ENCODE measurements at regions not wholly inside any gene's neighbourhood (a gene's known extent, or its start where the extent isn't known, plus 50 kb on each side); places are given as distances from the start of the nearest gene placed in this dataset.

GRCh38 chr3:99021466-99021865, 120.0 kb upstream of the DCBLD2 start:
- H3K9me3 ChIP-seq (ENCODE audit: control insufficient read depth, insufficient read depth, low read length) = no peaks in the 10 kb centered on the region
- no peaks in the 10 kb centered on the region for H3K36me3 ChIP-seq (ENCODE audit: control insufficient read depth, insufficient read depth, low read length)
- H3K4me3 ChIP-seq (ENCODE audit: low read length) = no peak overlapping the region
- WGBS (ENCODE audit: insufficient coverage, insufficient read length) = no CpG with 5 or more reads among the region's 1 CpG
- DNase-seq (ENCODE audit: low read depth, low spot score) = no peak
- H3K27me3 ChIP-seq (ENCODE audit: control insufficient read depth, insufficient read depth, low read length) = no peaks in the 10 kb centered on the region
- H3K4me1 ChIP-seq (ENCODE audit: control insufficient read depth, insufficient read depth, low read length) = no peaks in the 10 kb centered on the region
- no peak overlapping the region for H3K27ac ChIP-seq (ENCODE audit: low read length)

- Histone ChIP-seq H3K4me3 (ENCODE audit: low read length) (no peak overlapping the region), H3K27me3 (ENCODE audit: control insufficient read depth, insufficient read depth, low read length) (no peaks in the 10 kb centered on the region), H3K4me1 (ENCODE audit: control insufficient read depth, insufficient read depth, low read length) (no peaks in the 10 kb centered on the region), H3K9me3 (ENCODE audit: control insufficient read depth, insufficient read depth, low read length) (no peaks in the 10 kb centered on the region), H3K27ac (ENCODE audit: low read length) (no peak overlapping the region), H3K36me3 (ENCODE audit: control insufficient read depth, insufficient read depth, low read length) (no peaks in the 10 kb centered on the region)
- no peak for DNase-seq (ENCODE audit: low read depth, low spot score)
- WGBS (ENCODE audit: insufficient coverage, insufficient read length) = no CpG with 5 or more reads among the region's 1 CpG
Measured at GRCh38 chr3:99016452-99016851, 115.0 kb upstream of the DCBLD2 start.

GRCh38 chr3:99013777-99014315, 112.4 kb upstream of the DCBLD2 start:
- no peaks in the 10 kb centered on the region for H3K9me3 ChIP-seq (ENCODE audit: control insufficient read depth, insufficient read depth, low read length)
- no peak for DNase-seq (ENCODE audit: low read depth, low spot score)
- H3K36me3 ChIP-seq (ENCODE audit: control insufficient read depth, insufficient read depth, low read length) = no peaks in the 10 kb centered on the region
- no CpG with 5 or more reads among the region's 3 CpGs for WGBS (ENCODE audit: insufficient coverage, insufficient read length)
- H3K27me3 ChIP-seq (ENCODE audit: control insufficient read depth, insufficient read depth, low read length) = no peaks in the 10 kb centered on the region
- H3K27ac ChIP-seq (ENCODE audit: low read length) = no peak overlapping the region
- no peaks in the 10 kb centered on the region for H3K4me1 ChIP-seq (ENCODE audit: control insufficient read depth, insufficient read depth, low read length)
- no peak overlapping the region for H3K4me3 ChIP-seq (ENCODE audit: low read length)

GRCh38 chr3:99013077-99013476, 111.6 kb upstream of the DCBLD2 start:
- Histone ChIP-seq H3K9me3 (ENCODE audit: control insufficient read depth, insufficient read depth, low read length) (no peaks in the 10 kb centered on the region), H3K4me3 (ENCODE audit: low read length) (no peak overlapping the region), H3K36me3 (ENCODE audit: control insufficient read depth, insufficient read depth, low read length) (no peaks in the 10 kb centered on the region), H3K27ac (ENCODE audit: low read length) (no peak overlapping the region), H3K27me3 (ENCODE audit: control insufficient read depth, insufficient read depth, low read length) (no peaks in the 10 kb centered on the region), H3K4me1 (ENCODE audit: control insufficient read depth, insufficient read depth, low read length) (no peaks in the 10 kb centered on the region)
- DNase-seq (ENCODE audit: low read depth, low spot score) = no peak

GRCh38 chr3:99012051-99012450, 110.6 kb upstream of the DCBLD2 start:
- Histone ChIP-seq H3K36me3 (ENCODE audit: control insufficient read depth, insufficient read depth, low read length) (no peaks in the 10 kb centered on the region), H3K27me3 (ENCODE audit: control insufficient read depth, insufficient read depth, low read length) (no peaks in the 10 kb centered on the region), H3K4me1 (ENCODE audit: control insufficient read depth, insufficient read depth, low read length) (no peaks in the 10 kb centered on the region), H3K9me3 (ENCODE audit: control insufficient read depth, insufficient read depth, low read length) (no peaks in the 10 kb centered on the region), H3K4me3 (ENCODE audit: low read length) (no peak overlapping the region), H3K27ac (ENCODE audit: low read length) (no peak overlapping the region)
- no CpG with 5 or more reads among the region's 3 CpGs for WGBS (ENCODE audit: insufficient coverage, insufficient read length)
- no peak for DNase-seq (ENCODE audit: low read depth, low spot score)

GRCh38 chr3:99009851-99010250, 108.4 kb upstream of the DCBLD2 start:
- DNase-seq (ENCODE audit: low read depth, low spot score) = no peak
- Histone ChIP-seq H3K4me1 (ENCODE audit: control insufficient read depth, insufficient read depth, low read length) (no peaks in the 10 kb centered on the region), H3K27me3 (ENCODE audit: control insufficient read depth, insufficient read depth, low read length) (no peaks in the 10 kb centered on the region), H3K9me3 (ENCODE audit: control insufficient read depth, insufficient read depth, low read length) (no peaks in the 10 kb centered on the region), H3K36me3 (ENCODE audit: control insufficient read depth, insufficient read depth, low read length) (no peaks in the 10 kb centered on the region), H3K27ac (ENCODE audit: low read length) (no peak overlapping the region), H3K4me3 (ENCODE audit: low read length) (no peak overlapping the region)

- H3K4me1 ChIP-seq (ENCODE audit: control insufficient read depth, insufficient read depth, low read length) = no peaks in the 10 kb centered on the region
- H3K4me3 ChIP-seq (ENCODE audit: low read length) = no peak overlapping the region
- no peak overlapping the region for H3K27ac ChIP-seq (ENCODE audit: low read length)
- H3K27me3 ChIP-seq (ENCODE audit: control insufficient read depth, insufficient read depth, low read length) = no peaks in the 10 kb centered on the region
- H3K36me3 ChIP-seq (ENCODE audit: control insufficient read depth, insufficient read depth, low read length) = no peaks in the 10 kb centered on the region
- no peaks in the 10 kb centered on the region for H3K9me3 ChIP-seq (ENCODE audit: control insufficient read depth, insufficient read depth, low read length)
- no peak for DNase-seq (ENCODE audit: low read depth, low spot score)
Measured at GRCh38 chr3:99006686-99007085, 105.2 kb upstream of the DCBLD2 start.

GRCh38 chr3:98999675-99000074, 98.2 kb upstream of the DCBLD2 start:
- H3K4me3 ChIP-seq (ENCODE audit: low read length) = no peak overlapping the region
- H3K27ac ChIP-seq (ENCODE audit: low read length) = no peak overlapping the region
- H3K27me3 ChIP-seq (ENCODE audit: control insufficient read depth, insufficient read depth, low read length) = no peaks in the 10 kb centered on the region
- no peaks in the 10 kb centered on the region for H3K4me1 ChIP-seq (ENCODE audit: control insufficient read depth, insufficient read depth, low read length)
- no peak for DNase-seq (ENCODE audit: low read depth, low spot score)
- no peaks in the 10 kb centered on the region for H3K9me3 ChIP-seq (ENCODE audit: control insufficient read depth, insufficient read depth, low read length)
- no peaks in the 10 kb centered on the region for H3K36me3 ChIP-seq (ENCODE audit: control insufficient read depth, insufficient read depth, low read length)

- H3K4me1 ChIP-seq (ENCODE audit: control insufficient read depth, insufficient read depth, low read length) = no peaks in the 10 kb centered on the region
- H3K27me3 ChIP-seq (ENCODE audit: control insufficient read depth, insufficient read depth, low read length) = no peaks in the 10 kb centered on the region
- no peak overlapping the region for H3K27ac ChIP-seq (ENCODE audit: low read length)
- no peak overlapping the region for H3K4me3 ChIP-seq (ENCODE audit: low read length)
- H3K9me3 ChIP-seq (ENCODE audit: control insufficient read depth, insufficient read depth, low read length) = no peaks in the 10 kb centered on the region
- DNase-seq (ENCODE audit: low read depth, low spot score) = peak; percentile 4
- no peaks in the 10 kb centered on the region for H3K36me3 ChIP-seq (ENCODE audit: control insufficient read depth, insufficient read depth, low read length)
Measured at GRCh38 chr3:98994128-98994762, 92.8 kb upstream of the DCBLD2 start.

GRCh38 chr3:98991393-98991792, 89.9 kb upstream of the DCBLD2 start:
- Histone ChIP-seq H3K27ac (ENCODE audit: low read length) (no peak overlapping the region), H3K4me3 (ENCODE audit: low read length) (no peak overlapping the region), H3K27me3 (ENCODE audit: control insufficient read depth, insufficient read depth, low read length) (no peaks in the 10 kb centered on the region), H3K36me3 (ENCODE audit: control insufficient read depth, insufficient read depth, low read length) (no peaks in the 10 kb centered on the region), H3K4me1 (ENCODE audit: control insufficient read depth, insufficient read depth, low read length) (no peaks in the 10 kb centered on the region), H3K9me3 (ENCODE audit: control insufficient read depth, insufficient read depth, low read length) (no peaks in the 10 kb centered on the region)
- peak; percentile 2 for DNase-seq (ENCODE audit: low read depth, low spot score)

GRCh38 chr3:98990657-98991056, 89.2 kb upstream of the DCBLD2 start:
- H3K36me3 ChIP-seq (ENCODE audit: control insufficient read depth, insufficient read depth, low read length) = no peaks in the 10 kb centered on the region
- DNase-seq (ENCODE audit: low read depth, low spot score) = no peak
- no peaks in the 10 kb centered on the region for H3K4me1 ChIP-seq (ENCODE audit: control insufficient read depth, insufficient read depth, low read length)
- no peaks in the 10 kb centered on the region for H3K27me3 ChIP-seq (ENCODE audit: control insufficient read depth, insufficient read depth, low read length)
- no peak overlapping the region for H3K4me3 ChIP-seq (ENCODE audit: low read length)
- WGBS (ENCODE audit: insufficient coverage, insufficient read length) = no CpG with 5 or more reads among the region's 2 CpGs
- no peak overlapping the region for H3K27ac ChIP-seq (ENCODE audit: low read length)
- no peaks in the 10 kb centered on the region for H3K9me3 ChIP-seq (ENCODE audit: control insufficient read depth, insufficient read depth, low read length)
